ENCODE measurements at regions not wholly inside any gene's neighbourhood (a gene's known extent, or its start where the extent isn't known, plus 50 kb on each side); places are given as distances from the start of the nearest gene placed in this dataset.
"Not testable (repeated sequence)": the region's sequence is repeated elsewhere in the genome, so short reads cannot be mapped to it uniquely, and the experiment has no call there.

GRCh38 chr1:221961532-221962292 is 219.8 kb upstream of the DUSP10 start:
- WGBS (ENCODE audit: low lambda C conversion rate, missing lambda C conversion rate): 71% methylated on average over 5 of the region's 5 CpGs
- peak overlapping the region; percentile 33 for H3K27ac ChIP-seq
- no peaks in the 10 kb centered on the region for H3K36me3 ChIP-seq (replicated peaks; ENCODE audit: insufficient read depth, low read depth)
- no peaks in the 10 kb centered on the region for H4K20me1 ChIP-seq (ENCODE audit: insufficient read depth, poor library complexity, severe bottlenecking)
- no peak overlapping the region for H3K4me2 ChIP-seq
- TF ChIP-seq EZH2phosphoT487 (IDR thresholded peaks at IDR 0.05; ENCODE audit: low read depth, severe bottlenecking, unreplicated experiment) (no peak), EZH2 (IDR thresholded peaks at IDR 0.05; ENCODE audit: borderline replicate concordance) (no peak)
- TF ChIP-seq, protein P1, sequence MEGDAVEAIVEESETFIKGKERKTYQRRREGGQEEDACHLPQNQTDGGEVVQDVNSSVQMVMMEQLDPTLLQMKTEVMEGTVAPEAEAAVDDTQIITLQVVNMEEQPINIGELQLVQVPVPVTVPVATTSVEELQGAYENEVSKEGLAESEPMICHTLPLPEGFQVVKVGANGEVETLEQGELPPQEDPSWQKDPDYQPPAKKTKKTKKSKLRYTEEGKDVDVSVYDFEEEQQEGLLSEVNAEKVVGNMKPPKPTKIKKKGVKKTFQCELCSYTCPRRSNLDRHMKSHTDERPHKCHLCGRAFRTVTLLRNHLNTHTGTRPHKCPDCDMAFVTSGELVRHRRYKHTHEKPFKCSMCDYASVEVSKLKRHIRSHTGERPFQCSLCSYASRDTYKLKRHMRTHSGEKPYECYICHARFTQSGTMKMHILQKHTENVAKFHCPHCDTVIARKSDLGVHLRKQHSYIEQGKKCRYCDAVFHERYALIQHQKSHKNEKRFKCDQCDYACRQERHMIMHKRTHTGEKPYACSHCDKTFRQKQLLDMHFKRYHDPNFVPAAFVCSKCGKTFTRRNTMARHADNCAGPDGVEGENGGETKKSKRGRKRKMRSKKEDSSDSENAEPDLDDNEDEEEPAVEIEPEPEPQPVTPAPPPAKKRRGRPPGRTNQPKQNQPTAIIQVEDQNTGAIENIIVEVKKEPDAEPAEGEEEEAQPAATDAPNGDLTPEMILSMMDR (IDR thresholded peaks at IDR 0.05; ENCODE audit: poor library complexity): no peak
- H3K4me1 ChIP-seq (ENCODE audit: insufficient read depth): no peaks in the 10 kb centered on the region
- H3K79me2 ChIP-seq: no peaks in the 10 kb centered on the region
- H3K4me3 ChIP-seq: no peak overlapping the region
- no peaks in the 10 kb centered on the region for H3K9me3 ChIP-seq (ENCODE audit: low read depth)
- no peaks in the 10 kb centered on the region for H3K9me2 ChIP-seq (replicated peaks; ENCODE audit: insufficient read depth)
- no peak overlapping the region for H2AFZ ChIP-seq
- peak; percentile 41 for DNase-seq (ENCODE audit: low spot score)
- H3K27me3 ChIP-seq: no peaks in the 10 kb centered on the region

GRCh38 chr1:221958161-221958562 is 216.3 kb upstream of the DUSP10 start:
- not testable (repeated sequence) for H3K4me3 ChIP-seq; DNase-seq (ENCODE audit: low spot score); H3K4me1 ChIP-seq (ENCODE audit: insufficient read depth); H2AFZ ChIP-seq; H3K9me2 ChIP-seq (replicated peaks; ENCODE audit: insufficient read depth); H3K9me3 ChIP-seq (ENCODE audit: low read depth); H3K79me2 ChIP-seq; H4K20me1 ChIP-seq (ENCODE audit: insufficient read depth, poor library complexity, severe bottlenecking); H3K27ac ChIP-seq; H3K36me3 ChIP-seq (replicated peaks; ENCODE audit: insufficient read depth, low read depth); H3K27me3 ChIP-seq; H3K4me2 ChIP-seq
- 38% methylated on average over 2 of the region's 2 CpGs for WGBS (ENCODE audit: low lambda C conversion rate, missing lambda C conversion rate)

DNA sequence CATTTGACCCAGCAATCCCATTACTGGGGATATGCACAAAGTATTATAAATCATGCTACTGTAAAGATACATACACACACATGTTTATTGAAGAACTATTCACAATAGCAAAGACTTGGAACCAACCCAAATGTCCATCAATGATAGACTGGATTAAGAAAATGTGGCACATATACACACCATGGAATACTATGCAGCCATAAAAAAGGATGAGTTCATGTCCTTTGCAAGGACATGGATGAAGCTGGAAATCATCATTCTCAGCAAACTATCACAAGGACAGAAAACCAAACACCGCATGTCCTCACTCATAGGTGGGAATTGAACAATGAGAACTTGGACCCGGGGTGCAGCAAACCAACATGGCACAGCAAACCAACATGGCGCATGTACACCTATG is 215.5 kb upstream of the DUSP10 start:
- H3K36me3 ChIP-seq (replicated peaks; ENCODE audit: insufficient read depth, low read depth); H3K27ac ChIP-seq; H3K9me2 ChIP-seq (replicated peaks; ENCODE audit: insufficient read depth): not testable (repeated sequence)

DNA sequence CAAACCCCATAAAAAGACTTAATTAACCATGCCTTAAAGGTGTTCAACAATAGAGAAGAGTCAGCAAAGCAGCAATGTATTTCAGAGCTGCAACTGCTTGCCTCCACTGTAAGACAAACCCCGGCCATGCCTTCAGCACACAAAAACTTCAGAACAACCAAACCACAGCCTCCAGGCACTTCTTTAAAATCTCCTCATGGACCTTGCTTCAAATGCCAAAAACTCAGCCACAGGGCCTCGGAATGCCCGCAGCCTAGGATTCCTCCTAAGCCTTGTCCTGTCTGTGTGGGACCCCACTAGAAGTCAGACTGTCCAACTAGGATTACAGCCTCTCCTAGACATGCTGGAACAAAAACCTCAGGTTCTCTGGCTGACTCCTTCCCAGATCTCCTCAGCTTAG is 208.1 kb upstream of the DUSP10 start:
- Histone ChIP-seq H4K20me1 (ENCODE audit: insufficient read depth, poor library complexity, severe bottlenecking) (no peaks in the 10 kb centered on the region), H3K9me2 (replicated peaks; ENCODE audit: insufficient read depth) (no peaks in the 10 kb centered on the region), H3K4me1 (ENCODE audit: insufficient read depth) (no peaks in the 10 kb centered on the region), H3K9me3 (ENCODE audit: low read depth) (no peaks in the 10 kb centered on the region), H3K36me3 (replicated peaks; ENCODE audit: insufficient read depth, low read depth) (no peaks in the 10 kb centered on the region), H3K27me3 (no peaks in the 10 kb centered on the region), H3K79me2 (no peaks in the 10 kb centered on the region), H2AFZ (no peak overlapping the region), H3K4me2 (no peak overlapping the region), H3K4me3 (no peak overlapping the region), H3K27ac (no peak overlapping the region)
- TF ChIP-seq EZH2phosphoT487 (IDR thresholded peaks at IDR 0.05; ENCODE audit: low read depth, severe bottlenecking, unreplicated experiment) (no peak), EZH2 (IDR thresholded peaks at IDR 0.05; ENCODE audit: borderline replicate concordance) (no peak)
- TF ChIP-seq, protein P1 (IDR thresholded peaks at IDR 0.05; ENCODE audit: poor library complexity): no peak
- no peak for DNase-seq (ENCODE audit: low spot score)
- 85% methylated on average over 3 of the region's 3 CpGs for WGBS (ENCODE audit: low lambda C conversion rate, missing lambda C conversion rate)

More for the DNA sequence above, 215.5 kb upstream of the DUSP10 start:
- H3K9me3 ChIP-seq (ENCODE audit: low read depth); DNase-seq (ENCODE audit: low spot score); H3K4me3 ChIP-seq; H3K4me2 ChIP-seq; H3K27me3 ChIP-seq; H4K20me1 ChIP-seq (ENCODE audit: insufficient read depth, poor library complexity, severe bottlenecking); H2AFZ ChIP-seq; H3K79me2 ChIP-seq; H3K4me1 ChIP-seq (ENCODE audit: insufficient read depth): not testable (repeated sequence)
- 96% methylated on average over 3 of the region's 3 CpGs for WGBS (ENCODE audit: low lambda C conversion rate, missing lambda C conversion rate)

All from hepatocyte (in vitro differentiated cells).